Caco-2 (cell line): ENCODE measurements at regions not wholly inside any gene's neighbourhood (a gene's known extent, or its start where the extent isn't known, plus 50 kb on each side); places are given as distances from the start of the nearest gene placed in this dataset.

Experiments
- BruUV-seq: library from RNA; stranded (reverse); fragments of 400-500 nt; replicated peaks from 2 replicates; lab custom pipeline; 2021; lab: Mats Ljungman, UMichigan
- CTCF ChIA-PET: fragments of 300-600 bp; sonication (Branson Sonifier 250); formaldehyde crosslinking; loops from one replicate; lab custom pipeline; 2022; ENCODE audit warnings: antibody characterized with exemption; lab: Charles Lee
- POLR2A ChIA-PET: fragments of 300-600 bp; sonication (Branson Sonifier 250); formaldehyde crosslinking; loops from one replicate; lab custom pipeline; 2022; ENCODE audit warnings: antibody characterized with exemption; lab: Charles Lee
- DNase-seq, 2 experiments: peaks; one replicate each; pipeline versions ENCODE4 v3.0.0 to v3.0.0-alpha.2; 2020 to 2022
- H3K27me3 ChIP-seq: replicated peaks from 2 replicates; pipeline ENCODE4 v1.6.0; 2011; ENCODE audit warnings: low read length; ENCODE audit not compliant: control insufficient read depth, insufficient read depth
- H3K36me3 ChIP-seq: 2 replicates; pipeline ENCODE4 v1.5.1; 2011; ENCODE audit warnings: low read length; ENCODE audit not compliant: control insufficient read depth, insufficient read depth
- H3K4me1 ChIP-seq: fragments of 250-450 bp; sonication (Bioruptor Pico); 2 replicates; pipeline ENCODE4 v1.5.1; 2020; ENCODE audit warnings: mild to moderate bottlenecking
- H3K4me3 ChIP-seq: 2 replicates; pipeline ENCODE4 v1.5.1; 2011; ENCODE audit warnings: low read depth, mild to moderate bottlenecking, control low read depth, low read length
- H3K9me3 ChIP-seq: fragments of 250-450 bp; sonication (Bioruptor Pico); 2 replicates; pipeline ENCODE4 v1.5.1; 2020; ENCODE audit warnings: mild to moderate bottlenecking, moderate library complexity
- H3K27ac Mint-ChIP-seq: one replicate; pipeline ENCODE4 v1.8.0; 2022; ENCODE audit warnings: mixed read lengths; ENCODE audit not compliant: unreplicated experiment
- H3K27me3 Mint-ChIP-seq: one replicate; pipeline ENCODE4 v1.8.0; 2022; ENCODE audit warnings: mixed read lengths; ENCODE audit not compliant: insufficient read depth, unreplicated experiment
- H3K36me3 Mint-ChIP-seq: one replicate; pipeline ENCODE4 v1.8.0; 2022; ENCODE audit warnings: mild to moderate bottlenecking, mixed read lengths; ENCODE audit not compliant: insufficient read depth, unreplicated experiment
- H3K4me1 Mint-ChIP-seq: one replicate; pipeline ENCODE4 v1.8.0; 2022; ENCODE audit warnings: low read depth, mixed read lengths; ENCODE audit not compliant: unreplicated experiment
- H3K4me3 Mint-ChIP-seq: one replicate; pipeline ENCODE4 v1.8.0; 2022; ENCODE audit warnings: mild to moderate bottlenecking, moderate library complexity, mixed read lengths; ENCODE audit not compliant: unreplicated experiment
- H3K9me3 Mint-ChIP-seq: one replicate; pipeline ENCODE4 v1.8.0; 2022; ENCODE audit warnings: mixed read lengths; ENCODE audit not compliant: unreplicated experiment
- intact Hi-C: fragments of 100-400 bp; cut with micrococcal nuclease; formaldehyde crosslinking; loops from one replicate; pipeline ENCODE4 v1.10.0; 2022; ENCODE audit not compliant: unreplicated experiment
- TF ChIP-seq, protein P1 (sequence below), 2 experiments: fragments of 200-600 bp in 1 of 2; IDR thresholded peaks; 1 replicate in 1 of 2; 2 replicates in 1 of 2; pipeline versions ENCODE4 v1.5.1 to v1.8.0; 2011 to 2022; ENCODE audit warnings: antibody characterized with exemption in 1 of 2, control low read depth in 1 of 2, inconsistent platforms in 1 of 2, low read depth in 1 of 2, low read length in 1 of 2, mild to moderate bottlenecking in 1 of 2, moderate library complexity in 1 of 2; ENCODE audit not compliant: insufficient read depth in 1 of 2, severe bottlenecking in 1 of 2, unreplicated experiment in 1 of 2

DNA sequence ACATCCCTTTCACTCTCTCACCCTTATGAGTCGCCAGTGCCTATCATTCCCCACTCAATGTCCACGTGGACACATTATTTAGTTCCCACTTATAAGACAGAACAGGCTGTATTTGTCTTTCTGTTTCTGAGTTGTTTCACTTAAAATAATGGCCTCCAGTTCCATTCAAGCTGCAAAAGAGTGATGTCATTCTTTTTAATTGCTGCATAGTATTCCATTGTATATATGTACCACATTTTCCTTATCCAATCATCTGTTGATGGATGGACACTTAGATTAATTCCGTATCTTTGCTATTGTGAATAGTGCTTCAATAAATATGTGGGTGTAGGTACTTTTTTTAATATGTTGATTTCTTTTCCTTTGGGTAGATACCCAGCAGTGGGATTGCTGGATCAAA is 79.1 kb downstream of the ZNF365 start:
- Histone ChIP-seq H3K4me3 (no peak overlapping the region), H3K36me3 (no peaks in the 10 kb centered on the region), H3K4me1 (peaks cover 8% of the 10 kb centered on the region; the same call in 1 of the 2 replicates), H3K27me3 (no peaks in the 10 kb centered on the region; the same call in 1 of the 2 replicates), H3K9me3 (no peaks in the 10 kb centered on the region)
- BruUV-seq: no TSS peak
- Mint-ChIP-seq H3K27me3 (peaks cover 14% of the 10 kb centered on the region), H3K4me1 (peaks cover 7% of the 10 kb centered on the region), H3K27ac (no peak overlapping the region), H3K4me3 (no peak overlapping the region), H3K36me3 (no peaks in the 10 kb centered on the region), H3K9me3 (no peaks in the 10 kb centered on the region)
- ChIA-PET POLR2A (no interaction called here), CTCF (no interaction called here)
- no peak for DNase-seq
- intact Hi-C loops: no loop called here
- TF ChIP-seq, protein P1, sequence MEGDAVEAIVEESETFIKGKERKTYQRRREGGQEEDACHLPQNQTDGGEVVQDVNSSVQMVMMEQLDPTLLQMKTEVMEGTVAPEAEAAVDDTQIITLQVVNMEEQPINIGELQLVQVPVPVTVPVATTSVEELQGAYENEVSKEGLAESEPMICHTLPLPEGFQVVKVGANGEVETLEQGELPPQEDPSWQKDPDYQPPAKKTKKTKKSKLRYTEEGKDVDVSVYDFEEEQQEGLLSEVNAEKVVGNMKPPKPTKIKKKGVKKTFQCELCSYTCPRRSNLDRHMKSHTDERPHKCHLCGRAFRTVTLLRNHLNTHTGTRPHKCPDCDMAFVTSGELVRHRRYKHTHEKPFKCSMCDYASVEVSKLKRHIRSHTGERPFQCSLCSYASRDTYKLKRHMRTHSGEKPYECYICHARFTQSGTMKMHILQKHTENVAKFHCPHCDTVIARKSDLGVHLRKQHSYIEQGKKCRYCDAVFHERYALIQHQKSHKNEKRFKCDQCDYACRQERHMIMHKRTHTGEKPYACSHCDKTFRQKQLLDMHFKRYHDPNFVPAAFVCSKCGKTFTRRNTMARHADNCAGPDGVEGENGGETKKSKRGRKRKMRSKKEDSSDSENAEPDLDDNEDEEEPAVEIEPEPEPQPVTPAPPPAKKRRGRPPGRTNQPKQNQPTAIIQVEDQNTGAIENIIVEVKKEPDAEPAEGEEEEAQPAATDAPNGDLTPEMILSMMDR (IDR thresholded peaks at IDR 0.05; ENCODE audit: insufficient read depth in 1 of 2, low read depth in 1 of 2, low read length in 1 of 2, severe bottlenecking in 1 of 2, unreplicated experiment in 1 of 2): no peak

DNA sequence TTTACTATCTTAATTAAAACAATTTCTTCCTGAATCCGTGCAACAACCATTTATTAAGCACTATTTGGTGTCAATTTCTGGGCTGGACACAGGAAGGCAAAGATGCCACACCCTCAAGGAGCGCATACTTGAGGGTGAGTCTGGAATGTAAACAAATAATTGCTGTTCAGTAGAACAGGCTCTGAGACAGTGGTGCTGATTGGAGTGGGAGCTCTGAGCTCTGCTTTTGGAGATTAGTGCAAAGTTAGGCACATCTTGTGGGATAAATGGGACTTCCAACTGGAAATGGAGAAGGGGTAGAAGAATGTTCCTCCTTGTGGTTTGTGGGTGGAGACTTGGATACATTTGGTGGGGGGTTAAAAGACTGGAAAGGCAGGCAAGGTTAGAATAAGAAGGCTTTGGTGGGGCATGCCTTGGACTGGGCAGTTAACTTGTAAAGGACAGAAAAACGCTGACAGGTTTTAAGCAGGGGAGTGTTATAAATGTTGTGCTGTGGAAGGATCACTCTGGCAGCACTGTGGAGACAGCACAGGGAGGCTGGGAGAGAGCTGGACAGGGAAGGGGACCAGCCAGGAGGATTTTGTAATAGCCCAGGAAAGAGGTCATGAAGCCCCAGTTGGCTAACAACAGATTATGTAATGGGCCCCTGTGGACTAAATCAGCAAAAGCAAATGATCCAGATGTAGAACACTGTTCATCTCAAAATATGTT is 80.7 kb downstream of the ZNF365 start:
- Histone ChIP-seq H3K4me3 (no peak overlapping the region), H3K4me1 (peaks cover 8% of the 10 kb centered on the region; the same call in 1 of the 2 replicates), H3K9me3 (no peaks in the 10 kb centered on the region), H3K27me3 (no peaks in the 10 kb centered on the region; the same call in 1 of the 2 replicates), H3K36me3 (no peaks in the 10 kb centered on the region)
- no peaks in the 10 kb centered on the region for H3K36me3 Mint-ChIP-seq
- peaks cover 11% of the 10 kb centered on the region for H3K27me3 Mint-ChIP-seq
- ChIA-PET CTCF (interaction anchor here (1.6 kb wide), 1 partner anchor 17 kb away, joined by 5 read pairs; no protein-coding TSS in a partner anchor), POLR2A (no interaction called here)
- intact Hi-C loops: no loop called here
- peaks cover 7% of the 10 kb centered on the region for H3K4me1 Mint-ChIP-seq
- TF ChIP-seq, protein P1 (IDR thresholded peaks at IDR 0.05; ENCODE audit: insufficient read depth in 1 of 2, low read depth in 1 of 2, low read length in 1 of 2, severe bottlenecking in 1 of 2, unreplicated experiment in 1 of 2): no peak
- no peaks in the 10 kb centered on the region for H3K9me3 Mint-ChIP-seq
- peak overlapping the region; percentile 4 for H3K27ac Mint-ChIP-seq
- H3K4me3 Mint-ChIP-seq: no peak overlapping the region
- no TSS peak for BruUV-seq
- DNase-seq: peak in 1 of 2 experiments; percentile 42

DNA sequence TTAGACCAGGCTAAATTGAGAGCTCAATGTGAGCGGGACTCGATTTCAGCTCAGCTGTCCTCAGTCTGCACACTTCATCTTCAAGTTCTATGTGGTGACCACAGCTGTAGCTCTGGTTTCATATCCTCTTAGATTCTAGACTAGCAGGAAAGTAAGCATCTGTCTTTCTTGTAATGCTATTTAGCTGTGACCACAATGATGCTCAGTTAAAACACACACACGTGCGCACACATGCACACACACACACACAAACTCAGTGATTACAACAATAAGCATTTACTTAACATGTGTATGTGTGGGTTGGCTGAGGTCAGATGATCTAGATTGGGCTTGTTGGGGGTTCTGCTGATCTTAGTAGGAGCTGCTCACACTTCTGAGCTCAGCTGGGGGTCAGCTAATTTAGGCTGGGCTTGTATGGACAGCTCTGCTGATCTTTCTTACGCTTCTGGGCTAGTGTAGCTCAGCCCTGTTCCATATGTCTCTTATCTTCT is 82.5 kb downstream of the ZNF365 start:
- no peak overlapping the region for H3K4me3 Mint-ChIP-seq
- DNase-seq: no peak
- Histone ChIP-seq H3K27me3 (peaks cover 2% of the 10 kb centered on the region), H3K9me3 (no peaks in the 10 kb centered on the region), H3K4me1 (peaks cover 8% of the 10 kb centered on the region; the same call in 1 of the 2 replicates), H3K4me3 (no peak overlapping the region), H3K36me3 (no peaks in the 10 kb centered on the region)
- intact Hi-C loops: no loop called here
- no peak overlapping the region for H3K27ac Mint-ChIP-seq
- no peaks in the 10 kb centered on the region for H3K36me3 Mint-ChIP-seq
- H3K9me3 Mint-ChIP-seq: no peaks in the 10 kb centered on the region
- TF ChIP-seq, protein P1 (IDR thresholded peaks at IDR 0.05; ENCODE audit: insufficient read depth in 1 of 2, low read depth in 1 of 2, low read length in 1 of 2, severe bottlenecking in 1 of 2, unreplicated experiment in 1 of 2): no peak
- peaks cover 7% of the 10 kb centered on the region for H3K4me1 Mint-ChIP-seq
- BruUV-seq: no TSS peak
- peaks cover 13% of the 10 kb centered on the region for H3K27me3 Mint-ChIP-seq
- CTCF ChIA-PET: no interaction called here
- POLR2A ChIA-PET: interaction anchor here (0.6 kb wide), 1 partner anchor 188 kb away, joined by 3 read pairs; the partner anchor contains the start of gene RTKN2
